ENCODE measurements at regions not wholly inside any gene's neighbourhood (a gene's known extent, or its start where the extent isn't known, plus 50 kb on each side); places are given as distances from the start of the nearest gene placed in this dataset.

GRCh38 chr10:113993489-113993991 lies 50.1 kb upstream of the ADRB1 start:
- TF ChIP-seq POLR2AphosphoS5 (IDR thresholded peaks at IDR 0.05; ENCODE audit: insufficient read depth in 1 of 2, low read depth in 1 of 2) (no peak), POLR2A (IDR thresholded peaks at IDR 0.05) (no peak), CTCF (IDR thresholded peaks at IDR 0.05) (no peak)

Measured in vagina (tissue), 2 donors.